Occipital lobe (tissue), 1 donor: ENCODE measurements at regions not wholly inside any gene's neighbourhood (a gene's known extent, or its start where the extent isn't known, plus 50 kb on each side); places are given as distances from the start of the nearest gene placed in this dataset.

Source experiments
- DNase-seq: peaks from one replicate; lab custom pipeline; 2025; lab: John Stamatoyannopoulos, UW

- no peak for DNase-seq
Measured at GRCh38 chr6:66851930-66852329, 1144.9 kb upstream of the EYS start.

- DNase-seq: no peak
Measured at GRCh38 chr6:66849843-66850242, 1142.8 kb upstream of the EYS start.

GRCh38 chr6:66848244-66848953 is 1141.4 kb upstream of the EYS start:
- no peak for DNase-seq

GRCh38 chr6:66838764-66839163 is 1131.7 kb upstream of the EYS start:
- no peak for DNase-seq

- no peak for DNase-seq
Measured at GRCh38 chr6:66825539-66825938, 1118.5 kb upstream of the EYS start.

- DNase-seq: no peak
Measured at GRCh38 chr6:66814156-66814555, 1107.1 kb upstream of the EYS start.

- DNase-seq: no peak
Measured at GRCh38 chr6:66808771-66809170, 1101.7 kb upstream of the EYS start.

GRCh38 chr6:66796987-66797386 is 1090.0 kb upstream of the EYS start:
- DNase-seq: no peak

- DNase-seq: no peak
Measured at GRCh38 chr6:66788579-66788978, 1081.6 kb upstream of the EYS start.

GRCh38 chr6:66772800-66773199 is 1065.8 kb upstream of the EYS start:
- DNase-seq: peak; percentile 15

- DNase-seq: no peak
Measured at GRCh38 chr6:66771626-66772025, 1064.6 kb upstream of the EYS start.

GRCh38 chr6:66751630-66752029 is 1044.6 kb upstream of the EYS start:
- DNase-seq: no peak

GRCh38 chr6:66740346-66740745 is 1033.3 kb upstream of the EYS start:
- no peak for DNase-seq

- DNase-seq: no peak
Measured at GRCh38 chr6:66735106-66735890, 1028.3 kb upstream of the EYS start.

- no peak for DNase-seq
Measured at GRCh38 chr6:66731310-66731709, 1024.3 kb upstream of the EYS start.

- DNase-seq: no peak
Measured at GRCh38 chr6:66725670-66726069, 1018.6 kb upstream of the EYS start.

- no peak for DNase-seq
Measured at GRCh38 chr6:66717801-66718200, 1010.8 kb upstream of the EYS start.

GRCh38 chr6:66699385-66699784 is 992.4 kb upstream of the EYS start:
- DNase-seq: no peak

- DNase-seq: no peak
Measured at GRCh38 chr6:66689608-66690007, 982.6 kb upstream of the EYS start.

GRCh38 chr6:66687611-66688140 is 980.6 kb upstream of the EYS start:
- no peak for DNase-seq

GRCh38 chr6:66675906-66676305 is 968.9 kb upstream of the EYS start:
- DNase-seq: no peak

- no peak for DNase-seq
Measured at GRCh38 chr6:66664112-66664511, 957.1 kb upstream of the EYS start.
